Muscle layer of duodenum (tissue), 2 donors: ENCODE measurements at regions not wholly inside any gene's neighbourhood (a gene's known extent, or its start where the extent isn't known, plus 50 kb on each side); places are given as distances from the start of the nearest gene placed in this dataset.
"Not testable (repeated sequence)": the region's sequence is repeated elsewhere in the genome, so short reads cannot be mapped to it uniquely, and the experiment has no call there.

Source experiments
- H3K27ac ChIP-seq: one replicate; pipeline ENCODE4 v1.7.0; 2013; ENCODE audit warnings: mild to moderate bottlenecking, low read length
- H3K27me3 ChIP-seq: one replicate; pipeline ENCODE4 v1.7.0; 2013; ENCODE audit warnings: low read depth, mild to moderate bottlenecking, control low read depth, low read length
- H3K36me3 ChIP-seq, 2 donors: one replicate each; pipeline ENCODE4 v1.7.0; 2013; ENCODE audit warnings: low read length in 2 of 2, control low read depth in 1 of 2, mild to moderate bottlenecking in 1 of 2; ENCODE audit not compliant: insufficient read depth in 2 of 2, control insufficient read depth in 1 of 2
- H3K4me1 ChIP-seq, 2 donors: one replicate each; pipeline ENCODE4 v1.7.0; 2013; ENCODE audit warnings: low read length in 2 of 2, mild to moderate bottlenecking in 2 of 2, control low read depth in 1 of 2, moderate library complexity in 1 of 2; ENCODE audit not compliant: insufficient read depth in 2 of 2, control insufficient read depth in 1 of 2
- H3K4me3 ChIP-seq, 2 donors: one replicate each; pipeline ENCODE4 v1.7.0; 2013; ENCODE audit warnings: low read length in 2 of 2, low read depth in 1 of 2, mild to moderate bottlenecking in 1 of 2
- H3K9me3 ChIP-seq, 2 donors: one replicate each; pipeline ENCODE4 v1.7.0; 2013; ENCODE audit warnings: low read length in 2 of 2, control low read depth in 1 of 2, mild to moderate bottlenecking in 1 of 2; ENCODE audit not compliant: control insufficient read depth in 1 of 2
- donor health status: healthy.

- no peak overlapping the region for H3K27ac ChIP-seq
- H3K27me3 ChIP-seq: no peaks in the 10 kb centered on the region
- H3K9me3 ChIP-seq: no peaks in the 10 kb centered on the region
- H3K4me3 ChIP-seq: no peak overlapping the region
- H3K36me3 ChIP-seq: no peaks in the 10 kb centered on the region
- peaks cover 0 to 6% of the 10 kb centered on the region in 2 donors for H3K4me1 ChIP-seq
These were observed 67.8 kb upstream of the DDHD1 start for GRCh38 chr14:53220914-53221313.

GRCh38 chr14:53218161-53218560, 65.0 kb upstream of the DDHD1 start:
- Histone ChIP-seq H3K36me3 (no peaks in the 10 kb centered on the region), H3K9me3 (no peaks in the 10 kb centered on the region), H3K4me1 (peaks cover 0 to 6% of the 10 kb centered on the region in 2 donors), H3K27ac (no peak overlapping the region), H3K27me3 (no peaks in the 10 kb centered on the region), H3K4me3 (peak overlapping the region; percentile 48 to 78)

- H3K27me3 ChIP-seq: no peaks in the 10 kb centered on the region
- H3K9me3 ChIP-seq: no peaks in the 10 kb centered on the region
- H3K4me1 ChIP-seq: peaks cover 0 to 6% of the 10 kb centered on the region in 2 donors
- H3K27ac ChIP-seq: no peak overlapping the region
- H3K36me3 ChIP-seq: no peaks in the 10 kb centered on the region
- peak overlapping the region; percentile 48 to 78 for H3K4me3 ChIP-seq
These were observed 64.3 kb upstream of the DDHD1 start for GRCh38 chr14:53217316-53217994.

- not testable (repeated sequence) for H3K36me3 ChIP-seq, H3K27me3 ChIP-seq, H3K9me3 ChIP-seq, H3K27ac ChIP-seq, H3K4me1 ChIP-seq
- H3K4me3 ChIP-seq: peak overlapping the region in 1 of 2 donors; percentile 78
These were observed 63.8 kb upstream of the DDHD1 start for GRCh38 chr14:53216955-53217315.

GRCh38 chr14:53216478-53216877, 63.4 kb upstream of the DDHD1 start:
- not testable (repeated sequence) for H3K9me3 ChIP-seq, H3K27me3 ChIP-seq, H3K36me3 ChIP-seq, H3K4me1 ChIP-seq, H3K27ac ChIP-seq, H3K4me3 ChIP-seq

- no peak overlapping the region for H3K27ac ChIP-seq
These were observed 62.0 kb upstream of the DDHD1 start for GRCh38 chr14:53215101-53215500.

GRCh38 chr14:53214384-53214783, 61.3 kb upstream of the DDHD1 start:
- Histone ChIP-seq H3K4me1 (peaks cover 0 to 6% of the 10 kb centered on the region in 2 donors), H3K9me3 (no peaks in the 10 kb centered on the region), H3K27ac (no peak overlapping the region), H3K27me3 (no peaks in the 10 kb centered on the region), H3K4me3 (no peak overlapping the region), H3K36me3 (no peaks in the 10 kb centered on the region)

More at GRCh38 chr14:53215101-53215500, 62.0 kb upstream of the DDHD1 start:
- no peaks in the 10 kb centered on the region for H3K9me3 ChIP-seq
- no peaks in the 10 kb centered on the region for H3K27me3 ChIP-seq
- H3K4me3 ChIP-seq: no peak overlapping the region
- H3K36me3 ChIP-seq: no peaks in the 10 kb centered on the region
- peaks cover 0 to 6% of the 10 kb centered on the region in 2 donors for H3K4me1 ChIP-seq

GRCh38 chr14:53213761-53214160, 60.6 kb upstream of the DDHD1 start:
- H3K27ac ChIP-seq: no peak overlapping the region
- no peak overlapping the region for H3K4me3 ChIP-seq
- H3K9me3 ChIP-seq: no peaks in the 10 kb centered on the region
- no peaks in the 10 kb centered on the region for H3K36me3 ChIP-seq
- peaks cover 0 to 6% of the 10 kb centered on the region in 2 donors for H3K4me1 ChIP-seq
- no peaks in the 10 kb centered on the region for H3K27me3 ChIP-seq

- Histone ChIP-seq H3K27me3 (no peaks in the 10 kb centered on the region), H3K9me3 (peaks cover 0 to 4% of the 10 kb centered on the region in 2 donors), H3K4me3 (no peak overlapping the region), H3K27ac (no peak overlapping the region), H3K4me1 (no peaks in the 10 kb centered on the region), H3K36me3 (no peaks in the 10 kb centered on the region)
These were observed 56.2 kb upstream of the DDHD1 start for GRCh38 chr14:53209370-53209769.
